GM19324 (cell line): ENCODE measurements at regions not wholly inside any gene's neighbourhood (a gene's known extent, or its start where the extent isn't known, plus 50 kb on each side); places are given as distances from the start of the nearest gene placed in this dataset.
"Not testable (repeated sequence)": the region's sequence is repeated elsewhere in the genome, so short reads cannot be mapped to it uniquely, and the experiment has no call there.

Source experiments
- ATAC-seq: cut with Tn5 transposase; IDR thresholded peaks from one replicate; pipeline ENCODE4 v1.9.1; 2021; ENCODE audit warnings: mild to moderate bottlenecking, moderate library complexity; ENCODE audit not compliant: unreplicated experiment, low FRiP score

DNA sequence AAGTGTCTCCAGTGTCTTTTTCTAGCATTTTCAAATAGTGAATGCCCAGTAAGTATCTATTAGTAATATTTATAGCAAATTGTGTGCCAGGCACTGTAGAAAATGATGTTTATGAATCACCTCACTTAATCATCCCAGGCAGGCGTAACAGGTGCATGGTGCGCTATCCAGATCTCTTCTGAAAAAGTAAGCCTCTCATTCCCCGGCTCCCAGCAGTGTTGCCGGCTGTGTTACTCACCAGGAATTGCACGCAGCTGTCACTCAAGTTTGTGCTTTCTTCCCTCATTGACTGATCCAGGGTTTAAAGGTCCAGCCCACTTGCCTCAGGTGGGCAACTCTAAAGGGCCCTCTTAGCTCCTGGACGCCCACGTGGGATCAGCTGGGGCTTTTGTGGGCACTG, 173.8 kb upstream of the RASSF8 start:
- ATAC-seq, result no peak

DNA sequence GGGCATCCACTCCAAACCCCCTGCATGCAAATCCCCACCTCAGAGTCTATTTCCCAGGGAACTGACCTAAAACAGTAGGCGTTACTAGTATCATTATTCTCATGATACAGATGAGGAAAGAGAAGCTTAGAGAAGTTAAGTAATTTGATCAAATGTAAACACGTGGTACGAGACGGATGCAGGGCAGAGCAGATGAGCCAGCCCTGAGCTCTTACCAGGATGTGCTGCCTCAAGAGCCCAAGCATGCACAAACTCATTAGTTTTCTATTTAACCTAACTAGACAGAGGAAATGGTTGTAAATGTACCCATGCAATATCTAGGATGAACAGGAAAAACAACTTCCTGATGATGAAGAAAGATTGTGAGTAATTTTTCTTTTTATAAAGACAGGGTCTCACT, 173.3 kb upstream of the RASSF8 start:
- ATAC-seq, result no peak

DNA sequence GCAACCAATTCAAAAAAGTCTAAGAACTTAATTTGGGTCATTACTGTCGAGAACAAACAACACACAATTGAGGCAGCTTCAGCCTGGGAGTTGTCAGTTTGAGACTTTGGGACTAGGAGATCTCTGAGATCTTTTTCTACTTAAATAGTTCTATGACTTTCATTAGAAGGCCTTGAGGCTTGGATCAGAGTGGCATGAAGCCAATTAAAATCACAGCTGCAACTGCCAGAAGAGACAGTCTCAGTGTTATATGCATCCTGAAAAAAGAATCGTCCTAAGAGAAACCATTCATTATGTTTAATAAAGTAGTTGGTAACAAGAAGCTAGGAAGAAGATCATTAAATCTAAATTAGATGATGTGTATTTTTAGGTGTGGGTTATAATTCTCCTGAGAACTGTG, 170.8 kb upstream of the RASSF8 start:
- ATAC-seq, result no peak

DNA sequence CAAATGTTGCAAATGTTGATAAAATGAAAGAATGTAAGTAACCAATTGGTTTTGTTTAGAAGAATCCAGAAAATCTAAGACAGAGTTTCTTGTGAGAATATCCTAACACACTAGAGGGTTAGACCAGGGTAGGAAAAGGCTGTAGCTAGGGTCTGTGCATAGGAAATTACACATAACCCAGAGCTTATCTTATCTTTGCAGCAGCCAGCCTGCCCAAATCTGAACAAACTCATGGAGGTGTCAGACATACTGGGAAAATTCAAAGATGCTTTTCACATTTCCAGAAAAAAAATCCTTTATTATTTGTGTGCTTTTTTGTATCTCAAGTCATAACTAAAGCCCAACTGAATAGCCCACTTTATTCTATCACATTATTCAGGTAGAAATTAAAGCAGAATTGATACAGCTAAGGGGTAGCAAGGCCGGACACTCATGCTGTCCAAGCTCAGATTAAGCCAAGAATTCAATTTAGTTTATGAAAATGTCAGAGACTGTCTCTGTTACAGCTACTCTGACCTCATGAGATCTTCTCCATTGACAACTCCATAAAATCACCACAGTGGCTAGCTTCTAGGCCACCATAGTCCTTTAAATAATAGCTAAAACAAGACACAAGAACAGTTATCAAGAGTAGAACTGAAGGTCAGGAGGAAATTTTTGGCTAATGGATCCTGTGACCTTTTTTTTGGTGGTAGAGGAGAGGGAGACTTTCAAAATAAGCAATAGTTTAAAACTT, 169.6 kb upstream of the RASSF8 start:
- no peak for ATAC-seq

DNA sequence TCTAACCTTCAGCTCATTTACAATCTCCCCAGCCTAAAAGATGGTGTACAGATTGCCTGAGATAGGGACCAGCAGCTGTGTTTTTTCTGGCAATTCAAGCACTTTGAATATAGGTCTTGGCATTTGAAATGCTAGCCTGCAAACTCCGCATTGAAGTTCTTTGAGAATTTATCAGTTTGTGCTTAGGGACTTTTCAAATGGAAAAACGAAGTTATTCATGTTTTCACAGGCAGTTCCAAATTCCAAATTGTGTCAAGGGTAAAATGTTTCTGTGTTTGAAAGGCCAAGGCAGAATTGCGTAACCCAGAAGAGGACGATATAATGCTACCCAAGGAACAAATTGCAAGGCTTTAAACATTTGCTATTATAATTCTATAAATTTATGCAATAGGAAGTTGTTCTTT, 168.9 kb upstream of the RASSF8 start:
- no peak for ATAC-seq

DNA sequence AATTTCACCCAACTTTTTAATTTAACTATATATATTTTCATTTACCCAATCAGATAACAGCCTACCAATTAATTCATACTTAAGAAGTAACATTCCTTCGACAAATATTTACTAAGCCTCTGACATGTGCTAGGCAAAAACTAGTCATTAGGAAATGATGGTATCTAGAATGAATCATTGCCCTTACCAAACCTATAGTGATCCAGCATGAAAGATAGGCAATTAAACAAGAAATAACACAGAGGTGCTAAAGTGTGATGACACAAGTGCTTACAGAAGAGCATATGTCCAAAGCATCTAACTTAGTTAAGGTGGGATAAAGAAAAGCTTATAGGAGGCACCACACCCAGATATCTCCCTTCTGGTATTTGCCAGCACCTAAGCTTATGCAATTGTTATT, 166.5 kb upstream of the RASSF8 start:
- no peak for ATAC-seq

DNA sequence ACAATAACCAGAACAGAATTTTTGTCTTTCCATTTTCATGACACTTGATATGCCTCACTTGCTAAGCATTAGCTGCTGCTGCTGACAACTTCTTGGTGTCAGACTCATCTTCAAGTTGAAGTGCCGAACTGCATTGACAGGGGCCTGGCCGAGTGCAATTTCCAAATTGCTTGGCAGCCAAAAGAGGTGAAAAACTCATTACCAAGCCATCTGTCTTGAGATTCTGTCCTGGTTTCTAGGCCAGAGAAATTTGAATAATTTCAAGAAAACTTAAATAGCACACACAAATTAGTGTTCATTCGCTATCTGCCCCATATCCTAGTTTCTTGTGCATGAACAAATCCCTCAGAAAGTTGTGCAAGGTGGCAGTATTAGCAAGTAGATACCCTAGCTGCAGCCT, 165.3 kb upstream of the RASSF8 start:
- ATAC-seq, result no peak

DNA sequence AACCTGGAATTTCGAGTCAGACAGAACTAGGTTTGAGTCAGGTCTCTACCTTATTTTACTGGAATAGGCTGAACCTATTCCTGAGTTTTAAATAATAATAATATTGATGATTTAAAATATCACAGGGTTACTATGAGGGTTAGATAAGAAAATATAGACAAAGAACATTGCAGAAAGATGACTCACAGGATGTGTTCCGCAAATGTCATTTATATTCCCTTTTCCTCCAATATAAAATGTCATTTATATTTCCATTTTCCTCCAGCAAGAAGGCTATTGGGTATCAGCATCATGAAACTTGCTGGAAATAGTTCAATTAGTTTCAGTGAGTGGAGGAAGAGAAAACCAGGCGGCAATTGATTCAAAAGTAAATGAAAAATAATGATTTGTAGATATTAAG, 163.9 kb upstream of the RASSF8 start:
- ATAC-seq, result no peak

DNA sequence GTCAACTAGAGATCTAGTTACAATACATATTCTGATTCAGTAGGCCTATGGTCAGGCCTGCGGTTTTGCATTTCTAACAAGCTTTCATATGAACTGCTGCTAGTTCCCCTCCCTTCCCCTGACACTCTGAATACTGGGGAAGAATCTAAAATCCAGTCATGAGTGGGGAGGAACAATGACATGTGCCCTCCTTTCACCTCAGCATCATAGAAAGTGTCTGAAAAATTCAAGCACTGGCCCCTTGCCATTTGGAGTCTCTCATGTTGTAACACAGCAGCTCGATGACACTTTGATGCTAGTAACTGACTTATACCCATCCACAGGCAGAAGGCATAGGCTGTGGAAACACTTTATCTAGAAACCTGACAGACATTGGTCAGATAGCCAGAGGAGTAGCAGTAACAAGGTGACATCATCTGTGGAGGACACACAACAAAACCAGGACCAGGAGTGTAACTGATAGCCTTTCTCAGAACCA, 161.9 kb upstream of the RASSF8 start:
- ATAC-seq, result no peak

DNA sequence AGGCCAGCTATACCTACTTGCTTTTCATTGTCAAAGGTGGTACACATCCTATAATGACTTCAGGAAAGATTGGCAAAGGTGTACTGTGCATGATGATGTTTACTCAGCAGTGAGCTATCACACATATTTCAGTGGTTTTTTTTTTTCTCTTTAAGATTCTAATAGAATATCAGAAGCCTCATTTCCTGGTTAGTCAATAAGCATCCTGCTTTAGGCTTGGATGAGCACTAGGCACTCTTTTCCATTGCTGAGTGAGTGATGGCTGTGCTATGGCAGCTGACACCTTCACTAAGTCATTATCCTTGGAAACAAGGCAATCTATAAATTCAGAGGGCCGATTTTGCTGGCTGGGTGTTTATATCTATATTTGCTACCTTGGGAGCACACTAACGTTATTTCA, 161.1 kb upstream of the RASSF8 start:
- no peak for ATAC-seq

DNA sequence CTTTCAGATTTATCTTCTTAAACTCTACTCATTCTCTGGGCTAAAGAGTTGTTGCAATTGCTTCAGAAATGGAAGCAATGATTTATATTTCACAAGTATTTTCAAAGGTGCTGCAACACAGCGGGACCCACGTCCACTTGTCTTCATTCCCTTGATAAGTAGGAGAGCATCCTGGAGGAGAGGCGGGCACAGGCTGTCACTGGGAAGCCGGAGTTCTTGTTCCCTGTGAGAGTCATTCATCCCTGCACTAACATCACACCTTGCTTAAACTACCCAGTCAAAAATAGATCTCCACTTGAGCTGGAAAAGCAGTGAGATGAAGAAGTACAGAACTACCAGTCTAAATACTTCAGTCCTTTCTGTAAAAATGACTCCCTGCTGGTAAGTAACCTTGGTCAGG, 160.5 kb upstream of the RASSF8 start:
- no peak for ATAC-seq

DNA sequence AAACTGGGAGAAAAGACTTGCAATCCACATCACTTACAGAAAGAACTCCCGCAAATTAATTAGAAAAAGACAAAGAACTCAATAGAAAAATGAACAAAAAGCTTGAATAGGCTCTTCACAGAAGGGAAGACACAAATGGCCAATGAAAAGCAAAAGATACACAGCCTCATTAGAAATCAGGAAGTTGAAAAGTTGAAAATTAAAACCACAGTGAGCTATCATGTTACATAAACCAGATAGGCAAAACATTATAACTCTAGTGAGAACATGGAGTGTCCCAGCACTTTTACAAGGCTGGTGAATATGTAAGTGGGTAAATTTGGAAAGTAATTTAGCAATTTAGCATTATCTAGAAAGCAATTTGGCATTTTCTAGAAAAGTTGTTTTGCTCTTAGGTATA, 158.4 kb upstream of the RASSF8 start:
- no peak for ATAC-seq

DNA sequence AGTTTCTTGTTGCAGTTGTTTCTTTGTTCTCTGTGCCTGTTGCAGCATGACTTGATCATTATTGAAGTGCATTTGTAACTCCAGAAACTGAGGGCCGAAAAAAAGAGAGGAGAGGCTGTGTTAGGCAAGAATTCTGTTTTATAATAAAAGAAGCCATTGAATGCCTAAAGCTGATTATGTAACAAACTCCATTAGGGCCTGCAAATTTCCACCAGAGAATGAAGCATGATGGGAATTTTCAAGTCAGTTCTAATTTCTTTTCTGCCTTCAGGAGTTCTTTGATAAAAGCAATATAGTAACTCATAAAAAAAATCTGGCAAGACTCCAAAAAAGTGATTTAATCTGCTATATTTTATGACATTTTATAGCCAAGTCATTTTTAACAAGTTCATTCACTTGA, 156.7 kb upstream of the RASSF8 start:
- no peak for ATAC-seq

DNA sequence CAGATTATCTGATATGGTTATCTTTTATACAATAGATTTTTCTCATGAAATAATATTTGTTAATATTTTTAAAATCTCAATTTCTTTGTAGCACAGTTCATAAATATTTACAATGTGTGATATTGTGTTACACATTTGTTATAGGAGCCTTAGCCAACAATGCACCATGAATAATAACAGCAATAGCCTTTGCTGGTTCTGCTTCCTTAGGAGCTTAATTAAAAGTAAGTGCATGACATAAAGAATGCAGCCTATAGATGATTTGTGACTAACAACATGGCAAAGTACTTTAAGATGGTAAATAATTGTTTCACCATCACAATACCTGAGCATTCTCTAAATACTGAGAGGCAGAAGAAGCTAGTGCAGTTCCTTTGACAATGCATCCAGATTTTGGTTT, 156.3 kb upstream of the RASSF8 start:
- no peak for ATAC-seq

DNA sequence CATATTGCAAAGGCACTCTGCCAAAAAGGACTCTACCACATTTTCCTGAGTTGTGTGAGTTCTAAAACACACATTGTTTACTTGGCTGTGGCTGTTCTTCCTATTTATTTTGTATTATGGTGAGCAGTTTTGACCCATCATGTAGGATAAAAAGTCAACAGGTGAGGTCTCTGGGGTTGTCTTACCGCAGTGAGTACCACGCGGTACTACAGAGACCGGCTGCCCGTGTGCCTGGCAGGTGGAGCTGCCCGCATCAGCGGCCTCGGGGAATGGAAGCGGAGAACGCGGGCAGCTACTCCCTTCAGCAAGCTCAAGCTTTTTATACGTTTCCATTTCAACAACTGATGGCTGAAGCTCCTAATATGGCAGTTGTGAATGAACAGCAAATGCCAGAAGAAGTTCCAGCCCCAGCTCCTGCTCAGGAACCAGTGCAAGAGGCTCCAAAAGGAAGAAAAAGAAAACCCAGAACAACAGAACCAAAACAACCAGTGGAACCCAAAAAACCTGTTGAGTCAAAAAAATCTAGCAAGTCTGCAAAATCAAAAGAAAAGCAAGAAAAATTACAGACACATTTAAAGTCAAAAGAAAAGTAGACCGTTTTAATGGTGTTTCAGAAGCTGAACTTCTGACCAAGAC, 155.3 kb upstream of the RASSF8 start:
- ATAC-seq, result not testable (repeated sequence)

DNA sequence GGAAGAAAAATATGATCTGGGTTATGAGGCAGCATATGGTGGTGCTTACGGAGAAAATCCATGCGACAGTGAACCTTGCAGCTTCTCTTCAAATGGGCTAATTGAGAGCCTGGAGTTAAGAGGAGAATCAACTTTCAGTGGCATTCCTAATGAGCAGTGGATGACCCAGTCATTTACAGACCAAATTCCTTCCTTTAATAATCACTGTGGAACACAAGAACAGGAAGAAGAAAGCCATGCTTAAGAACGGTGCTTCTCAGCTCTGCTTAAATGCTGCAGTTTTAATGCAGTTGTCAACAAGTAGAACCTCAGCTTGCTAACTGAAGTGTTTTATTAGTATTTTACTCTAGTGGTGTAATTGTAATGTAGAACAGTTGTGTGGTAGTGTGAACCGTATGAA, 154.2 kb upstream of the RASSF8 start:
- ATAC-seq, result not testable (repeated sequence)

DNA sequence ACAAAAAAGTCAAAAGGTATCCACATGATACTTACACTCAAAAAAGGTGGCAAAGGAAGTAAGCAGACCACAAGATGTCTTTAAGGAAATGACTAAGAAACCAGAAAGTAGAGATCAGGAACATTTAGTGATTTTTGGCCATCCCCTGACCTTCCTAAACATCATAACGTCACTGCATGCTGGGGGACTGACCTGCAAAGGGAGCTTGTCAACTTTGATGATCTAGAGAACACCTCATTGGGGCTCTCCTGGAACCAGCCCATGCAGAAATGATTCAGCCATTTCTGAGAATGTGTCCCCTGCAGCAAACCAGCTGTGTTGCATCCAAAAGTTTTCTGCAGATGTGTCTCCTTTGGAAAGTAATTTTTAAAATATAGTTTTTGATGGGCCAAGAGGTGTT, 152.2 kb upstream of the RASSF8 start:
- ATAC-seq, result no peak

DNA sequence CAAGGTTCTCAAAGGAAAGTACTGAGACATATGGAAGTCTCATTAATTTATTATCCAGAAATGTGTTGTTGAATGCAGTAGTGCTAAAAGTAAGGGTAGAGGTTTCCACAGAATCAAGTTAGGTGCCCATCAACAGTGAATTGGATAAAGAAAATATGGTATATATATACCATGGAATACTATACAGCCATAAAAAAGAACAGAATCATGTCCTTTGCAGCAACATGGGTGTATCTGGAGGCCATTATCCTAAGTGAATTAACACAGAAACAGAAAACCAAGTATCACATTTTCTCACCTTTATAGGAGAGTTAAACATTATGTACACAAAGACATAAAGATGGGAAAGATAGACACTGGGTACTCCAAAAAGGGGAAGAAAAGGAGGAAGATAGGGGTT, 149.9 kb upstream of the RASSF8 start:
- no peak for ATAC-seq

DNA sequence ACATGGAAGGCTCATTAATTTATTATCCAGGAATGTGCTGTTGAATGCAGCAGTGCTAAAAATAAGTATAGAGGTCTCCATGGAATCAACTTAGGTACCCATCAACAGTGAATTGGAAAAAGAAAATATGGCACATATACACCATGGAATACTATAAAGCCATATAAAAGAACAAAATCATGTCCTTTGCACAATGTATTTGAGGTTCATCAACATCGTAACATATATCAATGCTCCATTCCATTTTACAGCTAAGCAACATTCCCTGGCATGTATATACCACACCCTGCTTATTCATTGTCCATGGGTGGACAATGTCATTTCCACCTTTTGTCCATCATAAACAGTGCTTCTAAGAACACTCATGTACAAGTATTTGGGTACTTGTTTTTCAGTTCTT, 147.8 kb upstream of the RASSF8 start:
- no peak for ATAC-seq

DNA sequence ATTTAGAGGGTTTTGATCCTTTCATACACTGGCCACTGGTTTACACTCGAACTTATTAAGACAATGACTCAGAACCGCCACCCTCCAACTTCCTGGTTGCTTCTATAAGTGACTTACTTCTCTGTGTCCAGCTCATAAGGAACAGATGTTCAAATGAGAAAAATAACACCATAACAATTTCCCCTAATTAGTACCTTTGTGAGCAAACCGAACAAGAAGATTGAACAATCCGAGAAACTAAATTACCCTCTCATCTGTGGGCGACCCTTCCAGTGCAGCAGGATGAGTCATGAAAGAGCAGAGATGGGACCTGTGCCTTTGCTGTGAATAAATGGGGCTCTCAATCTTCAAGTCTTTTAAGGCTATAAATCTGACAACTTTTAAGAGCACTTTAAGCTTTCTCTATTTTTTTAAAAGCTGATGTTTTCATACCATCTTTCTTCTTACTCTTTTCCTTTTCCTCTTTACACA, 146.8 kb upstream of the RASSF8 start:
- no peak for ATAC-seq

DNA sequence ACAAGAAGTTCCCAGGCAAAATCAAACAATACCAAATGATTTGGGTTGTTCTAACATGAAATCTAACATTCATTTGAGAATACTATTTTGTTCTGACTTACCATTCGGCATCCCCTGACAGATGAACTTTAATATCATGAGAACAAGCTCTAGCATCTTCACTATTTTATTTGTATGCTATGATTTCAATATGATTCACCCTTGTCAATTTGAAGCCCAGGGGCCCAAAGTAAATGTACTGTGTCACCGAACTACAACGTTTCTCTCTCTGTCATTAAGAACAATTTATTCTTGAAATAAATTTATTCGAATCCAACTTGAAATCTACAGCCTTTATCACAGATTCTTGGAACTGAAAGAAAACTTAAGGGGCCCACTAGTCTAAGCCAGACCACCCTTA, 146.2 kb upstream of the RASSF8 start:
- no peak for ATAC-seq

DNA sequence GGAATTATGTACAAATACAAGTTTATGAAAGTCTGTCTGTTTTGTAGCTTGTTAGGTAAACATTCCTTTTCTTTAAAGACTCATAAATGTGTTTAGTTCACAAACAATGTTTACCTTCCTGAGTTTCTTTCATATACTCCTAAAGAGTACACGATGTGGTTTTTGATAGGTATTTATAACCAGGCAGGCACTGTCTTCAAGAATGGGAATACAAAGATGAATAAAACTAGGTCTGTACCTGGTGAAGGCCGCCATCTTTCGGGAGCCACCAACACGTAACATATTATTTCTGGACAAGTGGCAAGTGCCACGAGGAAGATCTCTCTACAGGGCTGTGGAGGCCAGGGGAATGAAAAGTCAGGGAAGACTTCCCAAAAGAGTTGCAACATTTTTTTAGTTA, 144.6 kb upstream of the RASSF8 start:
- ATAC-seq, result no peak
